GM12864 (cell line): ENCODE measurements at regions not wholly inside any gene's neighbourhood (a gene's known extent, or its start where the extent isn't known, plus 50 kb on each side); places are given as distances from the start of the nearest gene placed in this dataset.
A peak's percentile ranks its signal among the peaks of the same experiment; 100 is the strongest.

Source experiments
- DNase-seq: peaks from one replicate; pipeline ENCODE4 v3.0.0-alpha.2; 2011; ENCODE audit warnings: low read depth
- H3K4me3 ChIP-seq: 2 replicates; pipeline ENCODE4 v1.5.1; 2011; ENCODE audit warnings: mild to moderate bottlenecking, low read depth, low read length, control low read depth
- CTCF ChIP-seq: IDR thresholded peaks from 2 replicates; pipeline ENCODE4 v1.5.1; 2011; ENCODE audit warnings: low read depth, mild to moderate bottlenecking, moderate library complexity, low read length, control low read depth, inconsistent platforms; ENCODE audit errors: missing control alignments

- H3K4me3 ChIP-seq = no peak overlapping the region
- no peak for TF ChIP-seq CTCF
- no peak for DNase-seq
Observed at GRCh38 chr13:103694033-103694432, 627.8 kb upstream of the SLC10A2 start.

GRCh38 chr13:103692442-103692841 lies 626.2 kb upstream of the SLC10A2 start:
- TF ChIP-seq CTCF = no peak
- DNase-seq = no peak
- no peak overlapping the region for H3K4me3 ChIP-seq

GRCh38 chr13:103676329-103676728 lies 610.1 kb upstream of the SLC10A2 start:
- no peak for TF ChIP-seq CTCF
- DNase-seq = no peak

GRCh38 chr13:103671547-103671946 lies 605.3 kb upstream of the SLC10A2 start:
- H3K4me3 ChIP-seq = no peak overlapping the region
- no peak for TF ChIP-seq CTCF
- DNase-seq = peak; percentile 4

More at GRCh38 chr13:103676329-103676728, 610.1 kb upstream of the SLC10A2 start:
- no peak overlapping the region for H3K4me3 ChIP-seq

- no peak for DNase-seq
- TF ChIP-seq CTCF = no peak
- H3K4me3 ChIP-seq = no peak overlapping the region
Observed at GRCh38 chr13:103663996-103664395, 597.8 kb upstream of the SLC10A2 start.

GRCh38 chr13:103656311-103656710 lies 590.1 kb upstream of the SLC10A2 start:
- no peak overlapping the region for H3K4me3 ChIP-seq
- no peak for TF ChIP-seq CTCF
- no peak for DNase-seq

- H3K4me3 ChIP-seq = no peak overlapping the region
- TF ChIP-seq CTCF = no peak
- DNase-seq = no peak
Observed at GRCh38 chr13:103640606-103641005, 574.4 kb upstream of the SLC10A2 start.
